ACHN (cell line): ENCODE measurements at regions not wholly inside any gene's neighbourhood (a gene's known extent, or its start where the extent isn't known, plus 50 kb on each side); places are given as distances from the start of the nearest gene placed in this dataset.

ENCODE experiments used
- DNase-seq: peaks from one replicate; pipeline ENCODE4 v3.0.0-alpha.2; 2015
- in situ Hi-C: cut with HindIII; loops from 2 replicates; pipeline ENCODE4 v1.10.0; 2017; ENCODE audit warnings: low sequenced_read_pairs, low pct_ligation_motif_present, low pct_unique_long_range_greater_than_20kb

- in situ Hi-C loops, result no loop called here
- DNase-seq, result no peak
Measured at GRCh38 chr15:25207369-25207768, 231.5 kb downstream of the UBE3A start.

DNA sequence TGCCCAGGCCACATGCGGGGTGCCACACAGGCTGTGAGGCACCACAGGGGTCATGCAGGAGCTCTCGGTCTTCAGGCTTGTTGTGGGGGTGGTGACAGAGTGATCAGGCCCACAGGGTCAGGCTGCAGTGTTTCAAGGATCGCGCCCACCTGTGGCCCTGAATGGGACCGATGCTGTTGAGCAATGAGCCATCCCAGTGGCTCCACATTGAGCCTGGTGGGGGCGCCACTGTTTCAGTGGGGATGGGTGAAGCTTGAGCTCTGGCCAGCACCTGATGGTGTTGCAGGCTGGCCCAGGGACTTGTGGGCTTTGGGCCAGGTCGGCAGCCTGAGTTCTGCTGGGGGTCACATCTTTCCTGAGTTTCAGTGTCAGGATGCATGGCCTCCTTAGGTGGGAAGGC, 230.1 kb downstream of the UBE3A start:
- DNase-seq, result no peak
- in situ Hi-C loops, result no loop called here

DNA sequence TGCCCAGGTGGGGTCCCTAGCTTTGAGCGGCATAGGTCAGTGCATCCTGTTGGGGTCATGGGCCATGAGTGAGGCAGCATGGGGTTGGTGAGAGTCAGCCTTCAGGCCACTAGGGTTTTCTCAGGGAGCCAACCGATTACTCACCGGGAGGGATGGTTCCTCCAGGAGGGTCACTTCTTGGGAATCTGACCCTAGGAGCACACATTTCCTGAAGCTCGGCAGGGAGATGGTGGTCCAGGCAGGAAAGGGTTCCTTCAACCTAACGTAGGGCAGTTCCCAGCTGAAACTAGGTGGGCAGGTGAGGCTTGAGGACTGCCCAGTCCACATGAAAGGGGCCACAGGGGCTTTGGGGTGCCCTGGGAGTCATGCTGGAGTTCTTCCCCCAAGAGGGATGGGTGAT, 218.0 kb downstream of the UBE3A start:
- in situ Hi-C loops, result no loop called here
- DNase-seq, result no peak

GRCh38 chr15:25224396-25224795, 214.4 kb downstream of the UBE3A start:
- in situ Hi-C loops, result no loop called here
- no peak for DNase-seq

DNA sequence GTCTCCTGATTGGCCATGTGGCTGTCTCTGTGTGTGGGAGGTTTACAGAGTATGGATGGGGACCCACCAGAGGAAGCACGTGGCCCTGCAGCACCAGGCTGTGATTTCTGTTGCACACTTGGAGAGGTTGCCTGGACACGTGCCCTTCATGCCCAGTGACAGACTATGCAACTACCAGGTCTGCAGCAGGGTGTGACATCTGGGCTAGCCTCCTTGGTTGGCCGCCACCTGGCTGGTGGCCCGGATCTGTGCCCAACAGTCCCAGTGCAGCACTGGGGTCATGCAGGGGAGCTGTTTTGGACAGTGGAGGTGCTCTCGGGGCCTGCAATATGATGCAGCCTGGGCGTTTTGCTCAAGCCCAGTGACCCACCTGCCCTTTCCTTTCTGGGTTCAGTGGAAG, 212.5 kb downstream of the UBE3A start:
- no peak for DNase-seq
- in situ Hi-C loops, result no loop called here

- no peak for DNase-seq
- in situ Hi-C loops, result no loop called here
Measured at GRCh38 chr15:25228261-25228660, 210.6 kb downstream of the UBE3A start.

DNA sequence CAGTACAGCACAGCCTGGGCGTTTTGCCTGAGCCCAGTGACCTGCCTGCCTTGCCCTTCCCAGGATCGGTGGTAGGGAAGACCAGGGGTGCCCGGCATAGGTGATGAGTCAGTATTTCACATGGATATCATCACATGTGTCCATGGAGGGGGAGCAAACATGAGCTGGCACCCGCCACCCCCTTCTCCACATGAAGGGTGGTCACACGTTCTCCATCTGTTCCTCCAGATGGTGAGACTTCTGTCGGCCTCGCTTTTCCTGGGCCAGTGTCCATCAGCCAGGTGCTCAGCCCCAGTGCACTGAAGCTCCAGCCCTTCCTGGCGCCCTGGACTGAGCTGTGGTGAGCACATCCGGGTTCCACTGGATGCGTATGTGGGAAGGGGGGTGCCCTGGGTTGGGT, 208.4 kb downstream of the UBE3A start:
- in situ Hi-C loops, result no loop called here

GRCh38 chr15:25233766-25234350, 205.0 kb downstream of the UBE3A start:
- no peak for DNase-seq
- in situ Hi-C loops, result no loop called here

More for the DNA sequence above, 208.4 kb downstream of the UBE3A start:
- DNase-seq, result no peak

GRCh38 chr15:25234831-25235230, 204.0 kb downstream of the UBE3A start:
- no peak for DNase-seq
- in situ Hi-C loops, result no loop called here

DNA sequence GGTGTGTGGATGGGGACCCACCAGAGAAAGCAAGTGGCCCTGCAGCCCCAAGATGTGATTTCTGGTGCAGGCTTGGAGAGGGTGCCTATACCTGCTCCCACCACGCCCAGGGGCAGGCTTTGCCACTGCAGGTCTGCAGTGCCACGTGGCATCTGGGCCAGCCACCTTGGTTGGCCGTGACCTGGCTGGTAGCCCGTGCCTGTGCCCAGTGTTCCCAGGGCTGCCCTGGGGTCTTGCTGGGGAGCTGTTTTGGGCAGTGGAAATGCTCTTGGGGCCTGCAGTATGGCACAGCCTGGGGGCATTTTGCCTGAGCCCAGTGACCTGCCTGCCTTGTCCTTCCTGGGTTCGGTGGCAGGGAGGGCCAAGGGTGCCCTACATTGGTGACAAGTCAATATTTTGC, 203.4 kb downstream of the UBE3A start:
- DNase-seq, result no peak
- in situ Hi-C loops, result no loop called here

DNA sequence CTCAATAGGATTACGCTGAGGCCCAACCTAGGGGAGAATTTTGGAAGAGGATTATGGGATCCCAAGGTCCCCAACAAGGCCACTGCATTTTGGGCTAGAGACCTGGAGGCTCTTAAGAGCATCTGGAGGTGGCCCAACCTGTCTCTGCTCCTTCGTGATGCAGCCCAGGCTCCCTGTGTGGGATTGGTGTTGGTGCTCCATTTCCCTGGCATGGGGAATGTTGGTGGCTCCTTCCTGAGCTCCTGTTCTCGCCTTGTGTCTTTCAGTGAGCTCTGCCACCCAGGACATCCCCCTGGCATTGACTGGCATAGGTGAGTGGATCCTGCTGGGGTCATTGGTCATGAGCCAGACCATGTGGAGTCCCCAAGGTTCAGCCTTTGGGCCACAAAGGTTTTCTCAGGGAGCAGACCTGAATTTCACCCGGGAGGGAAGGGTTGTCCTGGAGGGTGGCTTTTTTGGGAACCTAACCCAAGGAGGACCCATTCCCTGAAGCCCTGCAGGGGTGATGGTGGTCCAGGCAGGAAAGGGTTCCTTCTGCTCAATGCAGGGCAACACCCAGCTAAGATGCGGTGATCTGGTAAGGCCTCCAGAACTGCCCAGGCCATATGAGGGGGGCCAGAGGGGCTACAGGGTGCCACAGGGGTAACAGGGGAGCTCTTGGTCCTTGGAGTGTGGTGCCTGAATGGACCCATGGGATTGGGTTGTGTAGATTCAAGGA, 202.5 kb downstream of the UBE3A start:
- no peak for DNase-seq
- in situ Hi-C loops, result no loop called here

- in situ Hi-C loops, result no loop called here
- DNase-seq, result no peak
Measured at GRCh38 chr15:25236861-25237155, 202.0 kb downstream of the UBE3A start.

DNA sequence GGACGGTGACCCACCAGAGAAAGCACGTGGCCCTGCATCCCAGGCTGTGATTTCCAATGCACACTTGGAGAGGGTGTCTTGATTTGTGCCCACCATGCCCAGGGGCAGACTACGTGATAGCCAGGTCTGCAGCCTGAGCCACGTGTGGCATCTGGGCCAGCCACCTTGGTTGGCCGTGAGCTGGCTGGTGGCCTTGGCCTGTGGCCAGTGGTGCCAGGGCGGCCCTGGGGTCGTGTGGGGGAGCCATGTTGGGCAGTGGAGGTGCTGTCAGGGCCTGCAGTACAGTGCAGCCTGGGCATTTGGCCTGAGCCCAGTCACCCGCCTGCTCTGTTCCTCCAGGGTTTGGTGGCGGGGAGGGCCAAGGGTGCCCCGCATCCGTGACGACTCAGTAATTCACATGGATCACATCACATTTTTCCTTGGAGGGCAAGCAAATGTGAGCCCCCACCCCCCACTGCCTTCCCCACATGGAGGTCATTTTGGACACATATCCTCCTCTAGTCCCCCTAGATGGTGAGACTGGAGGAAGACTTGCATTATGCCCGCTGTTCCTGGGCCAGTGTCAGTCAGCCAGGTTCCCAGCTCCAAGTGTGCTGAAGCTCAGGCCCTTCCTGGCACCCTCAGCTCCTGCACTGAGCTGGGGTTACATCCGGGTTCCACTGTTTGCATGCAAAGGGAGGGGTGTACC, 201.4 kb downstream of the UBE3A start:
- DNase-seq, result no peak
- in situ Hi-C loops, result no loop called here

- no peak for DNase-seq
- in situ Hi-C loops, result no loop called here
Measured at GRCh38 chr15:25238126-25238525, 200.7 kb downstream of the UBE3A start.

- DNase-seq, result no peak
- in situ Hi-C loops, result no loop called here
Measured at GRCh38 chr15:25238716-25239470, 199.9 kb downstream of the UBE3A start.

DNA sequence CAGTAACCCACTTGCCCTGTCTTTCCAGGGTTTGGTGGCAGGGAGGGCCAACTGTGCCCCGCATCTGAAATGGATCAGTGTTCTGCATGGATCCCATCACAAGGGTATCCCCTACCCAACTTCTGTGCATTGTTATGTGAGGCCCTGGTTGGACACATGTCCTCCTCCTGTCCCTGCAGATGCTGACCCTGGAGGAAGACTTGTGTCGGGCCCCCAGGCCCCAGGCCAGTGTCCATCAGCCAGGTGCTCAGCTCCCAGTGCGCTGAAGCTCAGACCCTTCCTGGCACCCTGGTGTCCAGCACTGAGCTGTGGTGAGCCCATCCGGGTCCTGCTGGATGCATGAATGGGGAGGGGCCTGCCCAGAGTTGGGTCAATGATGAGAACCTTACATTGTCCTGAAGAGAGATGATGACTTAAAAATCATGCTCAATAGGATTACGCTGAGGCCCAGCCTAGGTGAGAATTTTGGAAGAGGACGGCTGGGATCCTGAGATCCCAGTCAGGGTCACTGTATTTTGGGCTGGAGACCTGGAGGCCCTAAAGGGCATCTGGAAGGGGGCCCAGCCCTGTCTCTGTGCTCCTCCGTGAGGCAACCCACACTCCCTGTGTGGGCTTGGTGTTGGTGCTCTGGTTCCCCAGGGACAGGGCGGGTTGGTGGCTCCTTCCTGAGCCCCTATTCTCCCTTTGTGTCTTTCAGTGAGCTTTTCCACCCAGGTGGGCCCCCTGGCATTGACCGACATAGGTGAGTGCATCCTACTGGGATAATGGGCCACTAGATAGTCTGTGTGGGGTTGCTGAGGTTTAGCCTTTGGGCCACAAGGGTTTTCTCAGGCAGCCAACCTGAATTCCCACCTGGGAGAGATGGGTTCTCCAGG, 199.1 kb downstream of the UBE3A start:
- in situ Hi-C loops, result no loop called here
- no peak for DNase-seq

DNA sequence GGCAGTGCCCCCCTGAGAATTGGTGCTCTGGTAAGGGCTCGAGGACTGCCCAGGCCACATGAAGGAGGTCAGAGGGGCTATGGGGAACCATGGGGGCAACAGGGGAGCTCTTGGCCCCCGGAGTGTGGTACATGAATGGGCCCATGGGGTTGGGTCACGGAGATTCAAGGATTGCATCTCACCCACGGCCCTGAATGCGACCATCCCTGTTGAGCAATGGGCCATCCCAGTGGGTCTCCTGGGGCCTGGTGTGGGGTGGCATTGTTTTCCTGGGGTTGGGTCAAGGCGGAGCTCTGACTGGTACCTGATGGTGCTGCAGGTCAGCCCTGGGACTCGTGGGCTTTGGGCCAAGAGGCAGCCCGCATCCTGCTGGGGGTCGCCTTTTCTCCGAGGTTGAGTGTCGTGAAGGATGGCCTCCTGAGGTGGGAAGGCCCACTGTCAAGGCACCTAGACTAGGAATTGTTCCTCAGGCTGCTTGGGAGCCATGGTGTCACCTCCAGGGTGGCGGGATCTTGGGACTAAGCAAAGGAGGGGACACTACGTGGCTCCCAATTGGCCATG, 198.3 kb downstream of the UBE3A start:
- no peak for DNase-seq
- in situ Hi-C loops, result no loop called here

DNA sequence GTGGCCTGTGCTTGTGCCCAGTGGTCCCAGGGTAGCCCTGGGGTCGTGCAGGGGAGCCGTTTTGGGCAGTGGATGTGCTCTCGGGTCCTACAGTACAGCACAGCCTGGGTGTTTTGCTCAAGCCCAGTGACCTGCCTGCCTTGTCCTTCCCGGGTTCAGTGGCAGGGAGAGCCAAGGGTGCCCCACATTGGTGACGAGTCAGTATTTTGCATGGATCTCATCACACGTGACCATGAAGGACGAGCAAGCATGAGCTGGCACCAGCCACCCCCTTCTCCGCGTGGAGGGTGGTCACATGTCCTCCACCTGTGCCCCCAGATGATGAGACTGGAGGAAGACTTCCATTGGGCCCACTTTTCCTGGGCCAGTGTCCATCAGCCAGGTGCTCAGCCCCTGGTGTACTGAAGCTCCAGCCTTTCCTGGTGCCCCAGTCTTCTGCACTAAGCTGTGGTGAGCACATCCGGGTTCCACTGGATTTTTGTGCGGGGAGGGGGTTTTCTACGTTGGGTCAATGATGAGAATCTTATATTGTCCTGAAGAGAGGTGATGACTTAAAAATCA, 197.5 kb downstream of the UBE3A start:
- DNase-seq, result no peak
- in situ Hi-C loops, result no loop called here
